ENCODE measurements at regions not wholly inside any gene's neighbourhood (a gene's known extent, or its start where the extent isn't known, plus 50 kb on each side); places are given as distances from the start of the nearest gene placed in this dataset.

DNA sequence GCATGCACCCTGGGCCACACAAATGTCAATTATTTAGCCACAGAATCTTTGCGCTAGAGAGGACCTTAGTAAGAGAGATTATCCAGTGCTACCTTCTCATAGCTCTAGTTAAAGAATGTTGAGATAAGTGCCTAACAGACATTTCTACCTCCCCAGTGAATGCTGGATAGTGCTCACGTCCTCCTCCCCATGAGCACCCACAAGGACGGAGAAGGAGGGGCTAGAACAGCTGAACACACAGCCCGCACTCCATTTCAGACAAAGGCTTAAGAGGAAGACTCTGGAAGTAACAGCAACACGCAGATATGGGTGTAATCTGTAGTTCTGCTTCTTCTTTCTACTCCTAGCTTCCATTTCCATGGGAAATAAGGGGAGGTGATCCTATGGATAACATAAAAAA is 120.5 kb downstream of the FEM1C start:
- TF ChIP-seq CTCF (IDR thresholded peaks at IDR 0.05; ENCODE audit: low read depth, low read length, missing input control) = no peak
- no peak for TF ChIP-seq RAD21 (IDR thresholded peaks at IDR 0.05)
- no peak for TF ChIP-seq TAF1 (conservative IDR thresholded peaks at IDR 0.05)
- no peak for TF ChIP-seq HNF4G (IDR thresholded peaks at IDR 0.05)
- no peak for TF ChIP-seq YY1 (IDR thresholded peaks at IDR 0.05)

Data from liver (tissue), 3 donors.